Activated CD4-positive, alpha-beta T cell treated with anti-CD3 and anti-CD28 coated beads, Interleukin-10, Interleukin-2, amounts not matched to agents 100 ng/mL and 50 ng/mL, durations not matched to agents 16 hours and 8 hours (primary cell): ENCODE measurements at regions not wholly inside any gene's neighbourhood (a gene's known extent, or its start where the extent isn't known, plus 50 kb on each side); places are given as distances from the start of the nearest gene placed in this dataset.

Experiments
- DNase-seq: peaks from one replicate; pipeline ENCODE4 v3.0.0-alpha.2; 2020

- DNase-seq, result no peak
These were observed 259.6 kb downstream of the TSHZ3 start for GRCh38 chr19:31089681-31090080.

GRCh38 chr19:31085125-31085524 is 264.1 kb downstream of the TSHZ3 start:
- DNase-seq, result no peak

- DNase-seq, result no peak
These were observed 266.1 kb downstream of the TSHZ3 start for GRCh38 chr19:31083105-31083504.

- DNase-seq, result no peak
These were observed 274.0 kb downstream of the TSHZ3 start for GRCh38 chr19:31075146-31075655.

GRCh38 chr19:31074199-31075125 is 274.8 kb downstream of the TSHZ3 start:
- DNase-seq, result no peak

GRCh38 chr19:31073485-31074198 is 275.6 kb downstream of the TSHZ3 start:
- no peak for DNase-seq

- DNase-seq, result no peak
These were observed 276.8 kb downstream of the TSHZ3 start for GRCh38 chr19:31072451-31072850.

GRCh38 chr19:31071136-31071855 is 277.9 kb downstream of the TSHZ3 start:
- DNase-seq, result no peak

GRCh38 chr19:31070146-31071065 is 278.8 kb downstream of the TSHZ3 start:
- DNase-seq, result no peak

GRCh38 chr19:31068268-31068667 is 281.0 kb downstream of the TSHZ3 start:
- no peak for DNase-seq

- no peak for DNase-seq
These were observed 282.9 kb downstream of the TSHZ3 start for GRCh38 chr19:31066385-31066784.

GRCh38 chr19:31064491-31064890 is 284.7 kb downstream of the TSHZ3 start:
- no peak for DNase-seq

- DNase-seq, result no peak
These were observed 290.4 kb downstream of the TSHZ3 start for GRCh38 chr19:31058676-31059340.

GRCh38 chr19:31057476-31057875 is 291.8 kb downstream of the TSHZ3 start:
- DNase-seq, result no peak

GRCh38 chr19:31055454-31055853 is 293.8 kb downstream of the TSHZ3 start:
- DNase-seq, result no peak

- peak; percentile 45 for DNase-seq
These were observed 294.8 kb downstream of the TSHZ3 start for GRCh38 chr19:31054430-31054829.

GRCh38 chr19:31049431-31049830 is 299.8 kb downstream of the TSHZ3 start:
- DNase-seq, result no peak

- DNase-seq, result no peak
These were observed 303.2 kb downstream of the TSHZ3 start for GRCh38 chr19:31046024-31046423.

- no peak for DNase-seq
These were observed 307.8 kb downstream of the TSHZ3 start for GRCh38 chr19:31041461-31041860.

GRCh38 chr19:31039151-31039550 is 310.1 kb downstream of the TSHZ3 start:
- DNase-seq, result no peak

- no peak for DNase-seq
These were observed 311.8 kb downstream of the TSHZ3 start for GRCh38 chr19:31037286-31037980.
